Astrocyte (in vitro differentiated cells and primary cell): ENCODE measurements at regions not wholly inside any gene's neighbourhood (a gene's known extent, or its start where the extent isn't known, plus 50 kb on each side); places are given as distances from the start of the nearest gene placed in this dataset.

Source experiments
- DNase-seq: peaks from one replicate; pipeline ENCODE4 v3.0.0-alpha.2; 2010; ENCODE audit warnings: low read depth
- FAIRE-seq: peaks from 2 replicates; lab custom pipeline; 2011; peaks lifted over from hg19 to GRCh38; lab: Jason Lieb, UNC
- H2AFZ ChIP-seq: 2 replicates; pipeline ENCODE4 v1.6.0; 2012; ENCODE audit warnings: low read depth, low read length, inconsistent platforms
- H3K27ac ChIP-seq: 2 replicates; pipeline ENCODE4 v1.5.1; 2011; ENCODE audit warnings: low read depth, low read length, inconsistent platforms
- H3K27me3 ChIP-seq: 2 replicates; pipeline ENCODE4 v1.6.0; 2011; ENCODE audit warnings: low read length, inconsistent platforms; ENCODE audit not compliant: insufficient read depth
- H3K36me3 ChIP-seq: 2 replicates; pipeline ENCODE4 v1.5.1; 2011; ENCODE audit warnings: low read length, inconsistent platforms; ENCODE audit not compliant: insufficient read depth
- H3K4me1 ChIP-seq: 2 replicates; pipeline ENCODE4 v1.5.1; 2011; ENCODE audit warnings: low read length, inconsistent platforms; ENCODE audit not compliant: insufficient read depth
- H3K4me2 ChIP-seq: 2 replicates; pipeline ENCODE4 v1.6.0; 2012; ENCODE audit warnings: low read length, inconsistent platforms
- H3K4me3 ChIP-seq: 2 replicates; pipeline ENCODE4 v1.5.1; 2011; ENCODE audit warnings: low read depth, mild to moderate bottlenecking, low read length, inconsistent platforms; ENCODE audit not compliant: insufficient read depth
- H3K79me2 ChIP-seq: 2 replicates; pipeline ENCODE4 v1.6.0; 2012; ENCODE audit warnings: mild to moderate bottlenecking, low read length, inconsistent platforms; ENCODE audit not compliant: insufficient read depth
- H3K9ac ChIP-seq: 2 replicates; pipeline ENCODE4 v1.6.0; 2012; ENCODE audit warnings: mild to moderate bottlenecking, low read length, inconsistent platforms
- H3K9me3 ChIP-seq: 2 replicates; pipeline ENCODE4 v1.5.1; 2012; ENCODE audit warnings: low read depth, mild to moderate bottlenecking, low read length, inconsistent platforms; ENCODE audit not compliant: insufficient read depth
- H4K20me1 ChIP-seq: 2 replicates; pipeline ENCODE4 v1.6.0; 2012; ENCODE audit warnings: low read length, inconsistent platforms; ENCODE audit not compliant: insufficient read depth
- H3K27ac Mint-ChIP-seq: one replicate; pipeline ENCODE4 v1.8.0; 2021; ENCODE audit warnings: mild to moderate bottlenecking, mixed read lengths; ENCODE audit not compliant: unreplicated experiment
- H3K27me3 Mint-ChIP-seq: one replicate; pipeline ENCODE4 v1.8.0; 2021; ENCODE audit warnings: low read depth, mixed read lengths; ENCODE audit not compliant: unreplicated experiment
- H3K36me3 Mint-ChIP-seq: one replicate; pipeline ENCODE4 v1.8.0; 2021; ENCODE audit warnings: low read depth, mixed read lengths; ENCODE audit not compliant: unreplicated experiment
- H3K4me1 Mint-ChIP-seq: one replicate; pipeline ENCODE4 v1.8.0; 2021; ENCODE audit warnings: low read depth, mixed read lengths; ENCODE audit not compliant: unreplicated experiment
- H3K4me3 Mint-ChIP-seq: one replicate; pipeline ENCODE4 v1.8.0; 2021; ENCODE audit warnings: mild to moderate bottlenecking, moderate library complexity, mixed read lengths; ENCODE audit not compliant: unreplicated experiment
- H3K9me3 Mint-ChIP-seq: one replicate; pipeline ENCODE4 v1.8.0; 2021; ENCODE audit warnings: mild to moderate bottlenecking, mixed read lengths; ENCODE audit not compliant: unreplicated experiment
- EZH2 ChIP-seq: IDR thresholded peaks from 2 replicates; pipeline ENCODE4 v1.6.1; 2012; ENCODE audit warnings: mild to moderate bottlenecking, low read length, inconsistent platforms; ENCODE audit not compliant: insufficient read depth
- TF ChIP-seq, protein P1 (sequence below): IDR thresholded peaks from 2 replicates; pipeline ENCODE4 v1.5.1; 2011; ENCODE audit warnings: low read depth, mild to moderate bottlenecking, inconsistent platforms, low read length, moderate library complexity; ENCODE audit not compliant: insufficient read depth

DNA sequence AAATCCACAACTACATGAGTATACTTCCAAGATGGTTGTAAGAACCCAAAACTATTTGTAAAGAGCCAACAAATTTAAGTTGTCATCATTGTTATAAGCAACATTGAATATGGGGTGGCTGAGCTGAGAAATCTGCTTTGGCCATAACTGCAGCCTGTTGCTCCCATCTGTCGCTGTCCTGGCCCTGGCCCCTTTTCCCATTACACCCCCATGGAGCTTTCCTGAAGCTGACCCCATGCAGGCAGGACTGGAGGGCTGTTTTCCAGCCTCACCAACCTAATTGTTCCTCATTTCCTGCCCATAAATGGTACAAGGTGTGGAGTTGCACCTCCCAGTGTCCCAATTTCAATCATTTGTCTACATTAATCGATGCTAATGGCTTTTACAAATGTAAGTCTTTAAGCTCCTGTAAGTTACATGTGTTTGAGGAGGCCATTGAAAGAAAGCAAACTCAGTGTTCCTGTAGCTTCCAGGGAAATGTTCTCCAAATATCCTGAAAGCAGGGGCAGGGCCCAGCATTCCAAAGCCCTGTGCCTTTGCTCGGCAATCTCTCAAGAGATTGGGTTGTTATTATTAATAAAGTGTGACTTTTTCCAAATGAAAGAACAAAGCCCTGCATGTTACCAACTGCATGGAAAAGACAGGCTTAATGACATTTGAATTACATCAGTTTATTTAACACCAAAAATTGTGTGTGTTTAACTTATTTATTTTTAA, 545.9 kb downstream of the PLPP3 start:
- no peaks in the 10 kb centered on the region for H3K36me3 ChIP-seq
- no peak overlapping the region for H3K4me2 ChIP-seq
- Mint-ChIP-seq H3K9me3 (peaks cover 2% of the 10 kb centered on the region), H3K4me3 (no peak overlapping the region), H3K4me1 (peaks cover 5% of the 10 kb centered on the region), H3K27ac (no peak overlapping the region), H3K36me3 (no peaks in the 10 kb centered on the region), H3K27me3 (peaks cover 23% of the 10 kb centered on the region)
- H3K79me2 ChIP-seq: no peaks in the 10 kb centered on the region
- DNase-seq (no peak), FAIRE-seq (no peak)
- no peak overlapping the region for H3K27ac ChIP-seq
- TF ChIP-seq, protein P1, sequence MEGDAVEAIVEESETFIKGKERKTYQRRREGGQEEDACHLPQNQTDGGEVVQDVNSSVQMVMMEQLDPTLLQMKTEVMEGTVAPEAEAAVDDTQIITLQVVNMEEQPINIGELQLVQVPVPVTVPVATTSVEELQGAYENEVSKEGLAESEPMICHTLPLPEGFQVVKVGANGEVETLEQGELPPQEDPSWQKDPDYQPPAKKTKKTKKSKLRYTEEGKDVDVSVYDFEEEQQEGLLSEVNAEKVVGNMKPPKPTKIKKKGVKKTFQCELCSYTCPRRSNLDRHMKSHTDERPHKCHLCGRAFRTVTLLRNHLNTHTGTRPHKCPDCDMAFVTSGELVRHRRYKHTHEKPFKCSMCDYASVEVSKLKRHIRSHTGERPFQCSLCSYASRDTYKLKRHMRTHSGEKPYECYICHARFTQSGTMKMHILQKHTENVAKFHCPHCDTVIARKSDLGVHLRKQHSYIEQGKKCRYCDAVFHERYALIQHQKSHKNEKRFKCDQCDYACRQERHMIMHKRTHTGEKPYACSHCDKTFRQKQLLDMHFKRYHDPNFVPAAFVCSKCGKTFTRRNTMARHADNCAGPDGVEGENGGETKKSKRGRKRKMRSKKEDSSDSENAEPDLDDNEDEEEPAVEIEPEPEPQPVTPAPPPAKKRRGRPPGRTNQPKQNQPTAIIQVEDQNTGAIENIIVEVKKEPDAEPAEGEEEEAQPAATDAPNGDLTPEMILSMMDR: no peak
- TF ChIP-seq EZH2: no peak
- H3K9me3 ChIP-seq: no peaks in the 10 kb centered on the region
- H3K27me3 ChIP-seq: no peaks in the 10 kb centered on the region
- no peak overlapping the region for H3K9ac ChIP-seq
- no peaks in the 10 kb centered on the region for H3K4me1 ChIP-seq
- no peak overlapping the region for H2AFZ ChIP-seq
- no peak overlapping the region for H3K4me3 ChIP-seq
- no peaks in the 10 kb centered on the region for H4K20me1 ChIP-seq

DNA sequence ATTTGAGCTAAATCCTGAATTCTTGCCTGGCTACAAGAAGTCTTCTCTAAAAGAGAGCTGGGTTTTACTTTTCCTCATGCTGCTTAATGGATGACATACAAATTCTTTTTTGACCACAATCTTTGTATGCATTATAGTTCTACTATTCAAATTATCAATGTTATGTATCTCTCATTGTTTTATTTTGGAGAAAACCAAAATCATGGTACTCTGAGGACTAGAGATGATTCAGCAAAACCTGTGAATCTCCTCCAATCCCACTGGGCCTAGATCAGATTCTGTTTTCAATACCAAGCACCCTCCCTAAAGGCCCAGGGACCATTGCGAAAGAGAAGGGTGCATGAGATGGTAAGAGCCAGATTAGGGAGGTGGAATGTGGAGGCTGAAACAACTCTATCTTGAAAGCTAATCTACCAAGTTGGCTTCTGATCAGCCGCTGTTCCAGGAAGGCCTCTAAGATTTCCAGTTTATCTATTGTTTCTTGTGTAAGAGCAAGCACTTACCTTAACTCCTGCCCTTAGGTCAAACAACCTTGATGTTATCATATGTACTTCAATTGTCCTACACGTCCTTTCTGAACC, 547.2 kb downstream of the PLPP3 start:
- peaks cover 5% of the 10 kb centered on the region for H3K4me1 Mint-ChIP-seq
- Histone ChIP-seq H3K27me3 (no peaks in the 10 kb centered on the region), H3K79me2 (no peaks in the 10 kb centered on the region), H3K36me3 (no peaks in the 10 kb centered on the region), H3K4me3 (no peak overlapping the region), H3K4me2 (no peak overlapping the region), H3K9me3 (no peaks in the 10 kb centered on the region), H3K27ac (no peak overlapping the region), H4K20me1 (no peaks in the 10 kb centered on the region), H3K9ac (no peak overlapping the region), H3K4me1 (no peaks in the 10 kb centered on the region), H2AFZ (no peak overlapping the region)
- no peak for TF ChIP-seq EZH2
- TF ChIP-seq, protein P1: no peak
- FAIRE-seq (peak; percentile 5), DNase-seq (no peak)
- no peak overlapping the region for H3K4me3 Mint-ChIP-seq
- H3K36me3 Mint-ChIP-seq: no peaks in the 10 kb centered on the region
- H3K27me3 Mint-ChIP-seq: peaks cover 17% of the 10 kb centered on the region
- H3K27ac Mint-ChIP-seq: no peak overlapping the region
- H3K9me3 Mint-ChIP-seq: no peaks in the 10 kb centered on the region

DNA sequence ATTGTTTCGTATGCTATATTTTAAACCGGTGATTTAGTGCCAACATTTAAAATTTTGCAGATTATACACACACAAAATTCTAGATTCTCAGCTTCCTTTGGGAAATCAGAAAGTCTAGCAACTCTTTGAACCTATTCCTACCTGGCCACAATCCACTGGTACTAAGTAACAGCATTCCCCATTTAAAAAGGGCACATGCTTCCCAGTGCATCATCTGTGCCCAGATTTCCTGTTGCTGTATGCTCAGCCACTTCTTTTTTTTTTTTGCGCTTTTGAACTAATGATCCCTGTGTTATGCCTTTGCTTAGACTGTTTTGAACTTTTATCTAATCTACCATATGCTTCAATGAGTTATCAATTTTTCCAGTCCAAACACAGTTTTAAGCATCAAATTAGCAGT, 548.4 kb downstream of the PLPP3 start:
- DNase-seq (no peak), FAIRE-seq (no peak)
- Histone ChIP-seq H3K4me2 (no peak overlapping the region), H3K4me3 (no peak overlapping the region), H2AFZ (no peak overlapping the region), H3K27ac (no peak overlapping the region), H3K36me3 (no peaks in the 10 kb centered on the region), H3K9ac (no peak overlapping the region), H3K27me3 (no peaks in the 10 kb centered on the region), H3K4me1 (no peaks in the 10 kb centered on the region), H3K9me3 (no peaks in the 10 kb centered on the region), H4K20me1 (no peaks in the 10 kb centered on the region), H3K79me2 (no peaks in the 10 kb centered on the region)
- no peak overlapping the region for H3K27ac Mint-ChIP-seq
- peaks cover 14% of the 10 kb centered on the region for H3K27me3 Mint-ChIP-seq
- no peaks in the 10 kb centered on the region for H3K36me3 Mint-ChIP-seq
- no peaks in the 10 kb centered on the region for H3K9me3 Mint-ChIP-seq
- TF ChIP-seq, protein P1: no peak
- no peak for TF ChIP-seq EZH2
- no peak overlapping the region for H3K4me3 Mint-ChIP-seq
- peaks cover 5% of the 10 kb centered on the region for H3K4me1 Mint-ChIP-seq
